ENCODE measurements at regions not wholly inside any gene's neighbourhood (a gene's known extent, or its start where the extent isn't known, plus 50 kb on each side); places are given as distances from the start of the nearest gene placed in this dataset.

- TF ChIP-seq CTCF (conservative IDR thresholded peaks at IDR 0.05 in 1 of 2, IDR thresholded peaks at IDR 0.05 in 1 of 2; ENCODE audit: extremely low read depth in 1 of 2, insufficient read depth in 1 of 2, low read depth in 1 of 2, low read length in 2 of 2) (no peak), EZH2 (IDR thresholded peaks at IDR 0.05; ENCODE audit: borderline replicate concordance, low read length) (no peak)
Measured at GRCh38 chr19:34088292-34088691, 84.0 kb upstream of the LSM14A start.
